Trophoblast cell (in vitro differentiated cells and primary cell): ENCODE measurements at regions not wholly inside any gene's neighbourhood (a gene's known extent, or its start where the extent isn't known, plus 50 kb on each side); places are given as distances from the start of the nearest gene placed in this dataset.

Experiments
- DNase-seq, 2 donors: peaks; one replicate each; pipeline ENCODE4 v3.0.0-alpha.2; 2016
- H2AFZ ChIP-seq: 2 replicates; pipeline ENCODE4 v1.6.1; 2013; ENCODE audit warnings: low read length, moderate library complexity, mild to moderate bottlenecking; ENCODE audit not compliant: insufficient read depth, poor library complexity
- H2AK5ac ChIP-seq: 2 replicates; pipeline ENCODE4 v1.6.1; 2013; ENCODE audit warnings: mild to moderate bottlenecking, low read length
- H2BK120ac ChIP-seq: 2 replicates; pipeline ENCODE4 v1.6.1; 2013; ENCODE audit warnings: low read length, mild to moderate bottlenecking, moderate library complexity; ENCODE audit not compliant: insufficient read depth, poor library complexity
- H2BK12ac ChIP-seq: 2 replicates; pipeline ENCODE4 v1.6.1; 2013; ENCODE audit warnings: mild to moderate bottlenecking, low read length, moderate library complexity
- H2BK5ac ChIP-seq: 2 replicates; pipeline ENCODE4 v1.6.1; 2013; ENCODE audit warnings: low read length, low read depth, moderate library complexity, mild to moderate bottlenecking; ENCODE audit not compliant: poor library complexity
- H3K14ac ChIP-seq: 2 replicates; pipeline ENCODE4 v1.6.1; 2013; ENCODE audit warnings: mild to moderate bottlenecking, low read length
- H3K18ac ChIP-seq: 2 replicates; pipeline ENCODE4 v1.6.1; 2013; ENCODE audit warnings: mild to moderate bottlenecking, low read length
- H3K23ac ChIP-seq: 2 replicates; pipeline ENCODE4 v1.6.1; 2013; ENCODE audit warnings: low read length
- H3K27ac ChIP-seq: 2 replicates; pipeline ENCODE4 v1.5.1; 2013; ENCODE audit warnings: low read depth, mild to moderate bottlenecking, inconsistent platforms, low read length, moderate library complexity
- H3K27me3 ChIP-seq: 2 replicates; pipeline ENCODE4 v1.6.1; 2013; ENCODE audit warnings: inconsistent platforms, mild to moderate bottlenecking, low read length, moderate library complexity; ENCODE audit not compliant: insufficient read depth
- H3K36me3 ChIP-seq, 2 experiments: 1 replicate in 1 of 2; 2 replicates in 1 of 2; pipeline ENCODE4 v1.6.1; 2013; ENCODE audit warnings: low read length in 2 of 2, mild to moderate bottlenecking in 2 of 2, moderate library complexity in 1 of 2; ENCODE audit not compliant: insufficient read depth in 2 of 2, control insufficient read depth in 1 of 2
- H3K4ac ChIP-seq: 2 replicates; pipeline ENCODE4 v1.6.1; 2013; ENCODE audit warnings: low read depth, mild to moderate bottlenecking, low read length, moderate library complexity
- H3K4me1 ChIP-seq, 2 experiments: 1 replicate in 1 of 2; 2 replicates in 1 of 2; pipeline ENCODE4 v1.6.1; 2013; ENCODE audit warnings: low read length in 2 of 2, mild to moderate bottlenecking in 2 of 2, moderate library complexity in 1 of 2; ENCODE audit not compliant: insufficient read depth in 2 of 2, control insufficient read depth in 1 of 2
- H3K4me2 ChIP-seq: 2 replicates; pipeline ENCODE4 v1.6.1; 2013; ENCODE audit warnings: inconsistent platforms, mild to moderate bottlenecking, low read length, moderate library complexity
- H3K4me3 ChIP-seq: 2 replicates; pipeline ENCODE4 v1.5.1; 2013; ENCODE audit warnings: mild to moderate bottlenecking, low read depth, low read length, inconsistent platforms
- H3K79me1 ChIP-seq: one replicate; pipeline ENCODE4 v1.6.1; 2013; ENCODE audit warnings: low read length
- H3K79me2 ChIP-seq: 2 replicates; pipeline ENCODE4 v1.6.1; 2013; ENCODE audit warnings: low read length, mild to moderate bottlenecking; ENCODE audit not compliant: control insufficient read depth, insufficient read depth, poor library complexity
- H3K9ac ChIP-seq: 2 replicates; pipeline ENCODE4 v1.6.1; 2013; ENCODE audit warnings: mild to moderate bottlenecking, low read length
- H3K9me3 ChIP-seq: 2 replicates; pipeline ENCODE4 v1.6.1; 2013; ENCODE audit warnings: low read depth, mild to moderate bottlenecking, control low read depth, inconsistent platforms, low read length; ENCODE audit not compliant: insufficient read depth
- H4K12ac ChIP-seq: 2 replicates; pipeline ENCODE4 v1.6.1; 2013; ENCODE audit warnings: low read depth, mild to moderate bottlenecking, low read length, moderate library complexity
- H4K8ac ChIP-seq: 2 replicates; pipeline ENCODE4 v1.6.1; 2013; ENCODE audit warnings: low read depth, mild to moderate bottlenecking, low read length, moderate library complexity
- H4K91ac ChIP-seq: one replicate; pipeline ENCODE4 v1.6.1; 2013; ENCODE audit warnings: low read depth, mild to moderate bottlenecking, low read length, moderate library complexity
- whole genome bisulfite sequencing: extraction: QIAGEN DNeasy Blood & Tissue Kit; methylation state at CpG from one replicate; pipeline ENCODE4 v1.1.7; 2013; ENCODE audit warnings: missing lambda C conversion rate; ENCODE audit not compliant: insufficient read length, insufficient coverage; ENCODE audit errors: extremely low coverage; 5-methylcytosine and 5-hydroxymethylcytosine counted together

DNA sequence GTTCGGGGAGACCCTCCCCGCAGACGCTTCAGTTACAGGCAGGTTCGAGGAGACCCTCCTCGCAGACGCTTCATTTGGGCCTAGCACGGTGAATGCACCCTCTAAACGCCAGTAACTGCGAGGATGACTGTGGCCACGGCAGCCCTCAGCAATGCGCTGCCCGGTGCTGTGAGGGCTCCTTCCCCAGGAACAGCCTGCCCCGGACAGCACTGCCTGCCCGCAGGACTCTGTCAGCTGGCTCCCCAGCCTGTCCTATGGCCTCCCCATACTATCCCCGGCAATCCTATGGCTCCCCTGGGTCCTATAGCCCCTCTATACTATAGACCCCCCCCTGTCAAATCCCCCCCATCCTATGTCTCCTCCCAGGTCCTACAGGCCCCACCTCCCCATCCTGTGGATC lies 238.9 kb downstream of the RBFOX3 start:
- Histone ChIP-seq H3K4me1 (no peaks in the 10 kb centered on the region), H3K79me1 (no peaks in the 10 kb centered on the region), H3K4ac (no peak overlapping the region), H2AK5ac (no peak overlapping the region), H3K9ac (no peak overlapping the region), H3K27ac (no peak overlapping the region), H4K8ac (no peak overlapping the region), H3K23ac (no peak overlapping the region), H2BK5ac (no peak overlapping the region), H3K27me3 (no peaks in the 10 kb centered on the region), H3K9me3 (peaks cover under 1% of the 10 kb centered on the region), H4K91ac (no peak overlapping the region), H3K79me2 (no peaks in the 10 kb centered on the region), H3K36me3 (no peaks in the 10 kb centered on the region), H3K4me3 (no peak overlapping the region), H4K12ac (no peak overlapping the region), H3K18ac (no peak overlapping the region), H2BK120ac (no peak overlapping the region), H3K4me2 (no peak overlapping the region), H3K14ac (no peak overlapping the region), H2AFZ (no peak overlapping the region), H2BK12ac (no peak overlapping the region)
- no CpG with 5 or more reads among the region's 15 CpGs for WGBS
- no peak for DNase-seq

DNA sequence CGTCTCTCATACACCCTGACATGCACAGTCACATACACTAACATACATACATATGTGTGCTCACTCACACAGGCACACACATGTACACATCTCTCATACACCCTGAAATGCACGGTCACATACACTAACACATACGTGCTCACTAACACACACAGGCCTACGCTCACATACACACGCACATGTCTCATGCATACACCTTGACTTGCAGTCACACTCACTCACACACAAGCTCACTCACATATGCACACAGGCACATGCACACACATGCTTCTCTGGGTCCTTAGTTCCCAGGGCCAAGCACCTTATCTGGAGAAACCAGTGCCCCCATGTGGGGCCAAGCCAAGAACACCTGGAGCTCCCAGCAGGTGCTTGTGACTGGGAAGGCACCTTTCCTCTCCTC lies 240.3 kb downstream of the RBFOX3 start:
- no peak overlapping the region for H3K18ac ChIP-seq
- H3K4me1 ChIP-seq, result no peaks in the 10 kb centered on the region

DNA sequence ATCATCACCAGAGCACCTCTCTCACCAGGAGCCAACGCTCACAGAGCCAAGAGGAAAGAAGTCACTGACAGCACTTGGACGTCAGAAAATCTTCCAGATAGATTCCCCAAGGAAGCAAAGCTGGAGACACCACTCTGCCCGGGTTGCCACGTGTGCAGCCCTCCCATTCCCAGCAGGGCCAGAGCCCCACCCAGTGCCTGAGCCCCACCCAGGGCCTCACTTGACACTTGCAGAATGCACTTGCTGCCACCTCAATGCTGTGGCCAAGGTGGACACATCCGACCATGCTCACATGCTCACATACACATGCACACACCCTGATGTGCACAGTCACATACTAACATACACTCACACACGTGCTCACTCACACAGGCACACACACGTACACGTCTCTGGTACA lies 240.7 kb downstream of the RBFOX3 start:
- no peak overlapping the region for H3K4me3 ChIP-seq
- H2BK5ac ChIP-seq, result no peak overlapping the region
- H3K4me1 ChIP-seq, result no peaks in the 10 kb centered on the region
- no peak overlapping the region for H2BK120ac ChIP-seq
- H3K79me1 ChIP-seq, result no peaks in the 10 kb centered on the region
- H4K91ac ChIP-seq, result no peak overlapping the region
- peaks cover 2% of the 10 kb centered on the region for H3K9me3 ChIP-seq
- H3K36me3 ChIP-seq, result no peaks in the 10 kb centered on the region
- no peaks in the 10 kb centered on the region for H3K79me2 ChIP-seq
- no peaks in the 10 kb centered on the region for H3K27me3 ChIP-seq
- H3K9ac ChIP-seq, result no peak overlapping the region
- no peak overlapping the region for H3K4ac ChIP-seq
- no peak overlapping the region for H2AK5ac ChIP-seq
- H3K14ac ChIP-seq, result no peak overlapping the region
- H2AFZ ChIP-seq, result no peak overlapping the region
- no peak overlapping the region for H3K18ac ChIP-seq
- no peak overlapping the region for H3K23ac ChIP-seq
- H4K12ac ChIP-seq, result no peak overlapping the region
- no peak overlapping the region for H3K4me2 ChIP-seq
- no peak for DNase-seq
- H4K8ac ChIP-seq, result no peak overlapping the region
- WGBS, result no CpG with 5 or more reads among the region's 8 CpGs
- no peak overlapping the region for H2BK12ac ChIP-seq
- no peak overlapping the region for H3K27ac ChIP-seq

More for the DNA sequence above, 240.3 kb downstream of the RBFOX3 start:
- H3K4me2 ChIP-seq, result no peak overlapping the region
- no peak overlapping the region for H3K4ac ChIP-seq
- no peak overlapping the region for H3K14ac ChIP-seq
- no peaks in the 10 kb centered on the region for H3K79me1 ChIP-seq
- no peak overlapping the region for H2AK5ac ChIP-seq
- H3K79me2 ChIP-seq, result no peaks in the 10 kb centered on the region
- no peak overlapping the region for H2BK12ac ChIP-seq
- peaks cover 2% of the 10 kb centered on the region for H3K9me3 ChIP-seq
- no peak overlapping the region for H3K23ac ChIP-seq
- H3K27ac ChIP-seq, result no peak overlapping the region
- H4K91ac ChIP-seq, result no peak overlapping the region
- H2BK120ac ChIP-seq, result no peak overlapping the region
- H4K12ac ChIP-seq, result no peak overlapping the region
- no peaks in the 10 kb centered on the region for H3K27me3 ChIP-seq
- no peak for DNase-seq
- no peak overlapping the region for H2BK5ac ChIP-seq
- H3K9ac ChIP-seq, result no peak overlapping the region
- WGBS, result no CpG with 5 or more reads among the region's 5 CpGs
- no peak overlapping the region for H4K8ac ChIP-seq
- no peak overlapping the region for H2AFZ ChIP-seq
- H3K36me3 ChIP-seq, result no peaks in the 10 kb centered on the region
- H3K4me3 ChIP-seq, result no peak overlapping the region

DNA sequence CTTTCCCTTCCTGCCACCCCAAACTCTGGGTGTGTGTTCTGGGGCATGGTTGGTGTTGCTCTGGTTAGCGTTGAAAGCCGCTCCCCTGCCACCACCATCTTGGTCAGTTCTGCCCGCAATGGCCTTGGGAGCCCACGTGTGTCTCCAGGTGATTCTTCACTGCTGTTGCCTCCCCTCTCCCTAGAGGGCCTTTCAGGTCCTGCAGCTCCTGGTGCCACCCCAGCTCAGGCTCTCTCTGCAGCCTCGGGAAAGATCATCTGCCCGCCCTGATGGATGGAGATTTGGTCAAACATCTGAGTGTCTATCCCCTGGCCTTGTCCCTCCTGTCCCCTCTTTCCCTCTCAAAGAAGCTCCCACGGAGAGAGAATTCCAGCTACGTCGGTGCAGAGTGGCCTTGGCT lies 241.3 kb downstream of the RBFOX3 start:
- Histone ChIP-seq H3K27ac (no peak overlapping the region), H2BK120ac (no peak overlapping the region), H2AFZ (no peak overlapping the region), H2AK5ac (no peak overlapping the region), H4K8ac (no peak overlapping the region), H4K91ac (no peak overlapping the region), H3K23ac (no peak overlapping the region), H3K4me3 (no peak overlapping the region), H3K18ac (no peak overlapping the region), H3K79me1 (no peaks in the 10 kb centered on the region), H3K9ac (no peak overlapping the region), H3K79me2 (no peaks in the 10 kb centered on the region), H3K4me2 (no peak overlapping the region), H4K12ac (no peak overlapping the region), H2BK12ac (no peak overlapping the region), H3K36me3 (no peaks in the 10 kb centered on the region), H3K14ac (no peak overlapping the region), H2BK5ac (no peak overlapping the region), H3K9me3 (peaks cover 2% of the 10 kb centered on the region), H3K4me1 (no peaks in the 10 kb centered on the region), H3K27me3 (no peaks in the 10 kb centered on the region), H3K4ac (no peak overlapping the region)
- no CpG with 5 or more reads among the region's 9 CpGs for WGBS
- DNase-seq, result no peak
